ENCODE measurements at regions not wholly inside any gene's neighbourhood (a gene's known extent, or its start where the extent isn't known, plus 50 kb on each side); places are given as distances from the start of the nearest gene placed in this dataset.
"Not testable (repeated sequence)": the region's sequence is repeated elsewhere in the genome, so short reads cannot be mapped to it uniquely, and the experiment has no call there.

GRCh38 chr5:126004636-126005035 is 418.6 kb upstream of the GRAMD2B start:
- no peaks in the 10 kb centered on the region for H3K9me3 ChIP-seq (ENCODE audit: low read length)
- BruUV-seq (replicated peaks), result no TSS peak
- ChIA-PET POLR2A (no interaction called here), CTCF (ENCODE audit: unreplicated experiment) (no interaction called here)
- DNase-seq (ENCODE audit: low spot score), result no peak
- no peaks in the 10 kb centered on the region for H3K9me2 ChIP-seq (ENCODE audit: insufficient read depth, low read length)
- no peaks in the 10 kb centered on the region for H4K20me1 ChIP-seq (ENCODE audit: insufficient read depth, low read length)
- H3K79me2 ChIP-seq (ENCODE audit: insufficient read depth, low read depth, low read length), result no peaks in the 10 kb centered on the region
- no peak overlapping the region for H2AFZ ChIP-seq (ENCODE audit: low read length)
- TF ChIP-seq CTCF (conservative IDR thresholded peaks at IDR 0.05; ENCODE audit: low read length) (no peak), EZH2phosphoT487 (IDR thresholded peaks at IDR 0.05; ENCODE audit: borderline replicate concordance, low read depth, low read length) (no peak)
- H3K4me2 ChIP-seq (ENCODE audit: low read length), result no peak overlapping the region
- no peaks in the 10 kb centered on the region for H3K4me1 ChIP-seq (ENCODE audit: insufficient read depth, low read length, poor library complexity, severe bottlenecking)
- intact Hi-C loops (cut with micrococcal nuclease; ENCODE audit: unreplicated experiment), result no loop called here
- no peak overlapping the region for H3K4me3 ChIP-seq (ENCODE audit: low read depth, low read length, poor library complexity, severe bottlenecking)
- no peak overlapping the region for H3K27ac ChIP-seq (ENCODE audit: low read depth, low read length, poor library complexity, severe bottlenecking)
- H3K36me3 ChIP-seq (ENCODE audit: insufficient read depth, low read length), result no peaks in the 10 kb centered on the region

GRCh38 chr5:126007841-126008240 is 415.4 kb upstream of the GRAMD2B start:
- POLR2A ChIA-PET, result interaction anchor here (0.7 kb wide), 1 partner anchor 40 kb away, joined by 3 read pairs; no protein-coding TSS in a partner anchor
- no peak overlapping the region for H3K4me3 ChIP-seq (ENCODE audit: low read depth, low read length, poor library complexity, severe bottlenecking)
- BruUV-seq (replicated peaks), result no TSS peak

GRCh38 chr5:126009566-126009965 is 413.6 kb upstream of the GRAMD2B start:
- no peaks in the 10 kb centered on the region for H3K79me2 ChIP-seq (ENCODE audit: insufficient read depth, low read depth, low read length)
- no peaks in the 10 kb centered on the region for H3K4me1 ChIP-seq (ENCODE audit: insufficient read depth, low read length, poor library complexity, severe bottlenecking)
- TF ChIP-seq EZH2phosphoT487 (IDR thresholded peaks at IDR 0.05; ENCODE audit: borderline replicate concordance, low read depth, low read length), result no peak
- TF ChIP-seq CTCF (conservative IDR thresholded peaks at IDR 0.05; ENCODE audit: low read length), result no peak
- H3K4me2 ChIP-seq (ENCODE audit: low read length), result no peak overlapping the region
- H3K9me2 ChIP-seq (ENCODE audit: insufficient read depth, low read length), result no peaks in the 10 kb centered on the region
- CTCF ChIA-PET (ENCODE audit: unreplicated experiment), result no interaction called here
- H3K27ac ChIP-seq (ENCODE audit: low read depth, low read length, poor library complexity, severe bottlenecking), result no peak overlapping the region
- no peak overlapping the region for H2AFZ ChIP-seq (ENCODE audit: low read length)
- intact Hi-C loops (cut with micrococcal nuclease; ENCODE audit: unreplicated experiment), result no loop called here
- no peak overlapping the region for H3K4me3 ChIP-seq (ENCODE audit: low read depth, low read length, poor library complexity, severe bottlenecking)
- no peaks in the 10 kb centered on the region for H3K36me3 ChIP-seq (ENCODE audit: insufficient read depth, low read length)
- H3K9me3 ChIP-seq (ENCODE audit: low read length), result no peaks in the 10 kb centered on the region
- DNase-seq (ENCODE audit: low spot score), result no peak
- no TSS peak for BruUV-seq (replicated peaks)
- POLR2A ChIA-PET, result no interaction called here
- no peaks in the 10 kb centered on the region for H4K20me1 ChIP-seq (ENCODE audit: insufficient read depth, low read length)

More at GRCh38 chr5:126007841-126008240, 415.4 kb upstream of the GRAMD2B start:
- Histone ChIP-seq H3K36me3 (ENCODE audit: insufficient read depth, low read length) (no peaks in the 10 kb centered on the region), H3K27ac (ENCODE audit: low read depth, low read length, poor library complexity, severe bottlenecking) (no peak overlapping the region), H4K20me1 (ENCODE audit: insufficient read depth, low read length) (no peaks in the 10 kb centered on the region), H2AFZ (ENCODE audit: low read length) (no peak overlapping the region), H3K4me1 (ENCODE audit: insufficient read depth, low read length, poor library complexity, severe bottlenecking) (no peaks in the 10 kb centered on the region), H3K9me3 (ENCODE audit: low read length) (no peaks in the 10 kb centered on the region), H3K79me2 (ENCODE audit: insufficient read depth, low read depth, low read length) (no peaks in the 10 kb centered on the region), H3K9me2 (ENCODE audit: insufficient read depth, low read length) (no peaks in the 10 kb centered on the region), H3K4me2 (ENCODE audit: low read length) (no peak overlapping the region)
- no peak for DNase-seq (ENCODE audit: low spot score)
- TF ChIP-seq CTCF (conservative IDR thresholded peaks at IDR 0.05; ENCODE audit: low read length), result no peak
- intact Hi-C loops (cut with micrococcal nuclease; ENCODE audit: unreplicated experiment), result no loop called here
- CTCF ChIA-PET (ENCODE audit: unreplicated experiment), result no interaction called here

- H3K9me2 ChIP-seq (ENCODE audit: insufficient read depth, low read length); intact Hi-C loops (cut with micrococcal nuclease; ENCODE audit: unreplicated experiment); H3K36me3 ChIP-seq (ENCODE audit: insufficient read depth, low read length); CTCF ChIA-PET (ENCODE audit: unreplicated experiment); DNase-seq (ENCODE audit: low spot score); H3K4me3 ChIP-seq (ENCODE audit: low read depth, low read length, poor library complexity, severe bottlenecking); H4K20me1 ChIP-seq (ENCODE audit: insufficient read depth, low read length); H2AFZ ChIP-seq (ENCODE audit: low read length); BruUV-seq (replicated peaks); H3K9me3 ChIP-seq (ENCODE audit: low read length); H3K4me1 ChIP-seq (ENCODE audit: insufficient read depth, low read length, poor library complexity, severe bottlenecking); H3K79me2 ChIP-seq (ENCODE audit: insufficient read depth, low read depth, low read length); H3K27ac ChIP-seq (ENCODE audit: low read depth, low read length, poor library complexity, severe bottlenecking); H3K4me2 ChIP-seq (ENCODE audit: low read length): not testable (repeated sequence)
- POLR2A ChIA-PET, result interaction anchor here (0.8 kb wide), 1 partner anchor 9 kb away, joined by 3 read pairs; no protein-coding TSS in a partner anchor
Observed at GRCh38 chr5:126011526-126011925, 411.7 kb upstream of the GRAMD2B start.
